IMR-90 (cell line): ENCODE measurements at regions not wholly inside any gene's neighbourhood (a gene's known extent, or its start where the extent isn't known, plus 50 kb on each side); places are given as distances from the start of the nearest gene placed in this dataset.

ENCODE experiments used
- ATAC-seq: fragments of 200-7000 bp; cut with Tn5 transposase; 2 replicates; pipeline ENCODE4 v1.9.1; 2020; ENCODE audit warnings: low read depth, mild to moderate bottlenecking, moderate library complexity
- BruUV-seq: library from RNA; stranded (reverse); fragments of 400-500 nt; replicated peaks from 2 replicates; lab custom pipeline; 2021; lab: Mats Ljungman, UMichigan
- CTCF ChIA-PET: fragments of 300-600 bp; formaldehyde crosslinking; extraction: SDS; loops from one replicate; lab custom pipeline; 2021; ENCODE audit warnings: antibody characterized with exemption; lab: Yijun Ruan, JAX
- POLR2A ChIA-PET: fragments of 300-600 bp; sonication (Branson Sonifier 250); formaldehyde crosslinking; loops from one replicate; lab custom pipeline; 2022; ENCODE audit warnings: antibody characterized with exemption; ENCODE audit not compliant: unreplicated experiment; lab: Charles Lee
- DNase-seq: peaks from one replicate; pipeline ENCODE4 v3.0.0; 2013
- H2AFZ ChIP-seq: replicated peaks from 2 replicates; pipeline ENCODE3; 2013; ENCODE audit warnings: low read length, mild to moderate bottlenecking; ENCODE audit not compliant: poor library complexity
- H2AK5ac ChIP-seq: 2 replicates; pipeline ENCODE4 v1.6.1; 2013; ENCODE audit warnings: low read depth, low read length, inconsistent platforms
- H2AK9ac ChIP-seq: replicated peaks from 2 replicates; pipeline ENCODE3; 2013; ENCODE audit warnings: mild to moderate bottlenecking, low read depth, low read length, moderate library complexity; ENCODE audit not compliant: poor library complexity
- H2BK120ac ChIP-seq: 2 replicates; pipeline ENCODE4 v1.6.1; 2013; ENCODE audit warnings: low read depth, low read length, inconsistent platforms
- H2BK15ac ChIP-seq: 3 replicates; pipeline ENCODE4 v1.6.1; 2013; ENCODE audit warnings: low read depth, low read length, inconsistent platforms
- H2BK20ac ChIP-seq: 2 replicates; pipeline ENCODE4 v1.6.1; 2013; ENCODE audit warnings: low read depth, mild to moderate bottlenecking, inconsistent platforms, low read length, moderate library complexity
- H2BK5ac ChIP-seq: 2 replicates; pipeline ENCODE4 v1.6.1; 2013; ENCODE audit warnings: mild to moderate bottlenecking, low read depth, low read length, inconsistent platforms; ENCODE audit not compliant: poor library complexity, severe bottlenecking
- H3K14ac ChIP-seq: replicated peaks from 2 replicates; pipeline ENCODE4 v1.6.1; 2013; ENCODE audit warnings: low read depth, low read length, inconsistent platforms
- H3K18ac ChIP-seq: 2 replicates; pipeline ENCODE4 v1.6.1; 2013; ENCODE audit warnings: low read depth, low read length, control low read depth
- H3K23ac ChIP-seq: 2 replicates; pipeline ENCODE4 v1.6.1; 2013; ENCODE audit warnings: low read depth, low read length, inconsistent platforms
- H3K27ac ChIP-seq: 2 replicates; pipeline ENCODE4 v1.5.1; 2013; ENCODE audit warnings: mild to moderate bottlenecking, control low read depth, low read length; ENCODE audit not compliant: insufficient read depth
- H3K27me3 ChIP-seq: 2 replicates; pipeline ENCODE4 v1.6.1; 2013; ENCODE audit warnings: low read length; ENCODE audit not compliant: control insufficient read depth, insufficient read depth
- H3K36me3 ChIP-seq: 2 replicates; pipeline ENCODE4 v1.6.1; 2013; ENCODE audit warnings: low read length, mixed read lengths; ENCODE audit not compliant: control insufficient read depth, insufficient read depth
- H3K4ac ChIP-seq: 2 replicates; pipeline ENCODE4 v1.6.1; 2013; ENCODE audit warnings: low read depth, low read length, inconsistent platforms
- H3K4me1 ChIP-seq: 2 replicates; pipeline ENCODE4 v1.6.1; 2013; ENCODE audit warnings: low read length, mixed read lengths; ENCODE audit not compliant: control insufficient read depth, insufficient read depth
- H3K4me2 ChIP-seq: 2 replicates; pipeline ENCODE4 v1.6.1; 2013; ENCODE audit warnings: low read depth, mild to moderate bottlenecking, control low read depth, low read length, moderate library complexity
- H3K4me3 ChIP-seq: 2 replicates; pipeline ENCODE4 v1.5.1; 2013; ENCODE audit warnings: low read depth, mild to moderate bottlenecking, control low read depth, low read length, moderate library complexity; ENCODE audit not compliant: insufficient read depth
- H3K56ac ChIP-seq: 2 replicates; pipeline ENCODE4 v1.6.1; 2013; ENCODE audit warnings: low read length, inconsistent platforms; ENCODE audit not compliant: insufficient read depth; ENCODE audit errors: extremely low read depth
- H3K79me1 ChIP-seq, 2 experiments: 2 replicates each; pipeline ENCODE4 v1.6.1; 2013; ENCODE audit warnings: low read length in 2 of 2, inconsistent platforms in 1 of 2, low read depth in 1 of 2
- H3K9ac ChIP-seq: 2 replicates; pipeline ENCODE4 v1.6.1; 2013; ENCODE audit warnings: low read depth, low read length, control low read depth
- H3K9me1 ChIP-seq: 2 replicates; pipeline ENCODE4 v1.6.1; 2013; ENCODE audit warnings: low read length, inconsistent platforms; ENCODE audit not compliant: insufficient read depth
- H3K9me3 ChIP-seq: 2 replicates; pipeline ENCODE4 v1.6.1; 2013; ENCODE audit warnings: low read length; ENCODE audit not compliant: control insufficient read depth, insufficient read depth
- H4K20me1 ChIP-seq: 2 replicates; pipeline ENCODE4 v1.6.1; 2013; ENCODE audit warnings: low read length, inconsistent platforms; ENCODE audit not compliant: insufficient read depth
- H4K5ac ChIP-seq: 2 replicates; pipeline ENCODE4 v1.6.1; 2013; ENCODE audit warnings: mild to moderate bottlenecking, low read depth, low read length, control low read depth
- H4K8ac ChIP-seq, 2 experiments: 2 replicates each; pipeline ENCODE4 v1.6.1; 2013; ENCODE audit warnings: low read depth in 2 of 2, low read length in 2 of 2, control low read depth in 1 of 2, inconsistent platforms in 1 of 2
- H4K91ac ChIP-seq: 2 replicates; pipeline ENCODE4 v1.6.1; 2013; ENCODE audit warnings: low read depth, low read length, inconsistent platforms; ENCODE audit not compliant: insufficient read depth
- BHLHE40 ChIP-seq: fragments of 150-350 bp; IDR thresholded peaks from 2 replicates; pipeline ENCODE4 v1.6.1; 2016; ENCODE audit warnings: mild to moderate bottlenecking, low read depth, low read length
- CEBPB ChIP-seq: IDR thresholded peaks from 2 replicates; pipeline ENCODE4 v1.6.1; 2012; ENCODE audit warnings: low read depth, low read length, improper control_type of control experiment
- CHD1 ChIP-seq: IDR thresholded peaks from 2 replicates; pipeline ENCODE4 v1.6.1; 2012; ENCODE audit warnings: low read depth, low read length, improper control_type of control experiment
- FOS ChIP-seq: fragments of 150-350 bp; IDR thresholded peaks from 2 replicates; pipeline ENCODE4 v1.6.1; 2016; ENCODE audit warnings: low read depth, low read length
- POLR2A ChIP-seq: IDR thresholded peaks from 2 replicates; pipeline ENCODE4 v1.6.1; 2012; ENCODE audit warnings: mild to moderate bottlenecking, low read depth, low read length
- RFX5 ChIP-seq: IDR thresholded peaks from 2 replicates; pipeline ENCODE4 v1.8.0; 2012; ENCODE audit warnings: low read depth, mild to moderate bottlenecking, low read length, moderate library complexity
- dilution Hi-C: fragments of 300-500 bp; cut with HindIII; formaldehyde crosslinking; loops from one replicate; pipeline ENCODE4 v1.14.3; 2018; ENCODE audit warnings: low sequenced_read_pairs; ENCODE audit not compliant: unreplicated experiment
- in situ Hi-C: fragments of 300-500 bp; cut with MboI; formaldehyde crosslinking; loops from 3 replicates; pipeline ENCODE4 v1.14.3; 2019; ENCODE audit warnings: low sequenced_read_pairs, inconsistent platforms, mixed read lengths
- intact Hi-C: fragments of 100-400 bp; cut with micrococcal nuclease; formaldehyde crosslinking; loops from 2 replicates; pipeline ENCODE4 v1.10.0; 2022
- TF ChIP-seq, protein P1 (sequence below): fragments of 150-350 bp; IDR thresholded peaks from 2 replicates; pipeline ENCODE4 v1.6.1; 2017; ENCODE audit warnings: mild to moderate bottlenecking, antibody characterized with exemption, low read length, low read depth

DNA sequence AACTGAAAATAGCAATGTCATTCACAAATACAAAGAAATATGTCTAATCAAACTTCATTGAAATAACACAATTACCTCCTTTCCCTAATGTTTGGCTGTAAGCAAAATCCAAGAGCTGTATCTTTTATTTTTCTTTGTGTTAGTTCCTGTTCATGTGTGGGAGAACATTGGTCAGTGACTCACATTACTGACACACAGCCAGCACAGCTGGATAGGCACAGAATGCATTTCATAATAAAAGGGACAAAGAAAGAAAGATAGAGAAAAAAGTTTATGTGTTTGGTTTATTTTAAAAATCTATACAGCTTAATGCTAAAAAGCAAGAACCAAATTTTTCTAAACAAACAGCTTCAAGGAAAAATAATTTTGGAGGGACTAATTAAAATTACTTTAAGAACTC, 185.6 kb upstream of the COL3A1 start:
- H2BK15ac ChIP-seq = no peak overlapping the region
- no peak overlapping the region for H3K14ac ChIP-seq
- H3K9me1 ChIP-seq = no peaks in the 10 kb centered on the region
- in situ Hi-C loops = loop anchor here (10.0 kb wide), 1 partner anchor 186 kb away; the partner anchor contains the start of gene COL3A1
- peak overlapping the region; percentile 97 for H2BK5ac ChIP-seq
- intact Hi-C loops = loop anchor here (2.0 kb wide), 1 partner anchor 264 kb away; no protein-coding TSS in a partner anchor
- no peak overlapping the region for H3K56ac ChIP-seq
- no peaks in the 10 kb centered on the region for H3K27me3 ChIP-seq
- dilution Hi-C loops = no loop called here
- no peak overlapping the region for H3K4me3 ChIP-seq
- no peak overlapping the region for H2BK120ac ChIP-seq
- no peaks in the 10 kb centered on the region for H3K79me1 ChIP-seq
- TF ChIP-seq RFX5 = no peak
- TF ChIP-seq, protein P1, sequence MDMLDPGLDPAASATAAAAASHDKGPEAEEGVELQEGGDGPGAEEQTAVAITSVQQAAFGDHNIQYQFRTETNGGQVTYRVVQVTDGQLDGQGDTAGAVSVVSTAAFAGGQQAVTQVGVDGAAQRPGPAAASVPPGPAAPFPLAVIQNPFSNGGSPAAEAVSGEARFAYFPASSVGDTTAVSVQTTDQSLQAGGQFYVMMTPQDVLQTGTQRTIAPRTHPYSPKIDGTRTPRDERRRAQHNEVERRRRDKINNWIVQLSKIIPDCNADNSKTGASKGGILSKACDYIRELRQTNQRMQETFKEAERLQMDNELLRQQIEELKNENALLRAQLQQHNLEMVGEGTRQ = no peak
- no peak for TF ChIP-seq CHD1
- TF ChIP-seq POLR2A = no peak
- TF ChIP-seq FOS = peak; percentile 66; the same call in 1 of the 2 replicates
- peak; percentile 53; the same call in 1 of the 2 replicates for TF ChIP-seq CEBPB
- no peak for TF ChIP-seq BHLHE40
- ChIA-PET POLR2A (interaction anchor here (0.8 kb wide), 1 partner anchor 187 kb away, joined by 5 read pairs; no protein-coding TSS in a partner anchor), CTCF (no interaction called here)
- no peak overlapping the region for H4K91ac ChIP-seq
- H2AK9ac ChIP-seq = no peak overlapping the region
- H3K27ac ChIP-seq = peak overlapping the region; percentile 37; the same call in 1 of the 2 replicates
- no peaks in the 10 kb centered on the region for H3K36me3 ChIP-seq
- H3K9me3 ChIP-seq = no peaks in the 10 kb centered on the region
- DNase-seq (peak; percentile 93), ATAC-seq (peak; percentile 52)
- no peak overlapping the region for H2AK5ac ChIP-seq
- H2BK20ac ChIP-seq = no peak overlapping the region
- no peak overlapping the region for H2AFZ ChIP-seq
- H3K4ac ChIP-seq = no peak overlapping the region
- H3K9ac ChIP-seq = no peak overlapping the region
- peaks cover 9% of the 10 kb centered on the region for H3K4me1 ChIP-seq
- H4K20me1 ChIP-seq = no peaks in the 10 kb centered on the region
- no TSS peak for BruUV-seq
- H4K5ac ChIP-seq = no peak overlapping the region
- H3K4me2 ChIP-seq = 0 out of 2 replicates have a peak overlapping the region, but pooled peaks have one; percentile 42
- H3K18ac ChIP-seq = peak overlapping the region; percentile 57; the same call in 1 of the 2 replicates
- H3K23ac ChIP-seq = no peak overlapping the region
- H4K8ac ChIP-seq = no peak overlapping the region; a peak in 1 of 4 replicates
